K562 (cell line): ENCODE measurements at regions not wholly inside any gene's neighbourhood (a gene's known extent, or its start where the extent isn't known, plus 50 kb on each side); places are given as distances from the start of the nearest gene placed in this dataset.

Source experiments
- ATAC-seq: fragments of 200-7000 bp; cut with Tn5 transposase; 3 replicates; pipeline ENCODE4 v1.9.1; 2020; ENCODE audit warnings: moderate library complexity
- BruUV-seq: library from RNA; stranded (reverse); fragments of 400-500 nt; replicated peaks from 2 replicates; lab custom pipeline; 2021; lab: Mats Ljungman, UMichigan
- CTCF ChIA-PET: fragments of 300-600 bp; formaldehyde crosslinking; extraction: SDS; loops from one replicate; lab custom pipeline; 2021; ENCODE audit warnings: low intra/inter-chr PET ratio; lab: Yijun Ruan, JAX
- POLR2A ChIA-PET: fragments of 300-600, 350-650 bp; sonication (Branson Sonifier 250); formaldehyde crosslinking; extraction: SDS; loops from one replicate; lab custom pipeline; 2021; ENCODE audit warnings: antibody characterized with exemption, inconsistent platforms; lab: Yijun Ruan, JAX
- DNase-seq, 4 experiments: peaks; one replicate each; pipeline versions ENCODE4 v3.0.0 to v3.0.0-alpha.2; 2011 to 2018; ENCODE audit warnings: low spot score in 3 of 4, mixed read lengths in 3 of 4; ENCODE audit errors: extremely low read depth in 1 of 4
- FAIRE-seq: peaks from 2 replicates; lab custom pipeline; 2011; peaks lifted over from hg19 to GRCh38; lab: Jason Lieb, UNC
- H2AFZ ChIP-seq: 2 replicates; pipeline ENCODE4 v1.6.0; 2011; ENCODE audit warnings: low read depth, low read length, control low read depth, inconsistent platforms
- H3K27ac ChIP-seq: fragments of 200-600 bp; 3 replicates; pipeline ENCODE4 v1.8.0; 2011; ENCODE audit warnings: low read depth, mild to moderate bottlenecking, control low read depth, inconsistent platforms, low read length, moderate library complexity, mixed read lengths; ENCODE audit errors: extremely low read depth
- H3K27me3 ChIP-seq, 2 experiments: fragments of 300-600 bp in 1 of 2; 2 replicates in 1 of 2; 3 replicates in 1 of 2; pipeline versions ENCODE4 v1.6.0 to v1.8.0; 2011; ENCODE audit warnings: inconsistent platforms in 2 of 2, low read length in 2 of 2, mild to moderate bottlenecking in 1 of 2, mixed read lengths in 1 of 2, moderate library complexity in 1 of 2; ENCODE audit not compliant: control insufficient read depth in 2 of 2, insufficient read depth in 2 of 2
- H3K36me3 ChIP-seq: fragments of 300-600 bp; 3 replicates; pipeline ENCODE4 v1.8.0; 2011; ENCODE audit warnings: mild to moderate bottlenecking, low read length, inconsistent platforms; ENCODE audit not compliant: control insufficient read depth, insufficient read depth
- H3K4me1 ChIP-seq, 2 experiments: fragments of 200-600 bp in 1 of 2; replicated peaks in 1 of 2; 2 replicates in 1 of 2; 3 replicates in 1 of 2; pipeline versions ENCODE4 v1.5.1 to v1.8.0; 2011; ENCODE audit warnings: inconsistent platforms in 2 of 2, low read length in 2 of 2, mild to moderate bottlenecking in 1 of 2, mixed read lengths in 1 of 2, moderate library complexity in 1 of 2; ENCODE audit not compliant: control insufficient read depth in 2 of 2, insufficient read depth in 2 of 2
- H3K4me2 ChIP-seq: 2 replicates; pipeline ENCODE4 v1.6.1; 2011; ENCODE audit warnings: low read length, control low read depth, inconsistent platforms, mixed read lengths; ENCODE audit not compliant: insufficient read depth
- H3K4me3 ChIP-seq: fragments of 200-600 bp; sonication (generic), shearing (Covaris generic); 2 replicates; pipeline ENCODE4 v1.5.1; 2016; ENCODE audit warnings: control low read depth, inconsistent platforms
- H3K79me2 ChIP-seq: fragments of 200-600 bp; 3 replicates; pipeline ENCODE4 v1.8.0; 2011; ENCODE audit warnings: low read length, inconsistent platforms; ENCODE audit not compliant: control insufficient read depth, insufficient read depth
- H3K9ac ChIP-seq, 2 experiments: 2 replicates each; pipeline versions ENCODE4 v1.6.0 to v1.6.1; 2011; ENCODE audit warnings: low read depth in 2 of 2, low read length in 2 of 2, control low read depth in 1 of 2, inconsistent platforms in 1 of 2, mild to moderate bottlenecking in 1 of 2, mixed read lengths in 1 of 2; ENCODE audit not compliant: insufficient read depth in 1 of 2
- H3K9me1 ChIP-seq: one replicate; pipeline ENCODE4 v1.6.0; 2011; ENCODE audit warnings: inconsistent platforms, mild to moderate bottlenecking, low read length, moderate library complexity; ENCODE audit not compliant: control insufficient read depth, insufficient read depth
- H3K9me3 ChIP-seq: replicated peaks from 2 replicates; pipeline ENCODE4 v1.5.1; 2011; ENCODE audit warnings: low read depth, low read length, inconsistent platforms; ENCODE audit not compliant: control insufficient read depth, insufficient read depth
- H4K20me1 ChIP-seq: replicated peaks from 2 replicates; pipeline ENCODE4 v1.6.1; 2011; ENCODE audit warnings: low read length, inconsistent platforms, mixed read lengths; ENCODE audit not compliant: control insufficient read depth, insufficient read depth
- ATF7 ChIP-seq: fragments of 450-650 bp; IDR thresholded peaks from 2 replicates; pipeline ENCODE4 v1.7.1; 2014; ENCODE audit warnings: mild to moderate bottlenecking, moderate library complexity
- HMBOX1 ChIP-seq: sonication (generic); IDR thresholded peaks from 2 replicates; pipeline ENCODE4 v1.6.1; 2016
- RBM25 ChIP-seq: fragments of 200-400 bp; formaldehyde crosslinking; IDR thresholded peaks from 2 replicates; pipeline ENCODE4 v1.6.1; 2018; ENCODE audit warnings: low read length, low read depth, moderate library complexity; ENCODE audit not compliant: severe bottlenecking
- ZBTB1 ChIP-seq: sonication (generic); formaldehyde crosslinking; IDR thresholded peaks from 2 replicates; pipeline ENCODE4 v1.8.1; 2023; ENCODE audit warnings: missing genetic modification reagents, low read depth, mild to moderate bottlenecking, borderline replicate concordance
- ZNF133 ChIP-seq: fragments of 250-450 bp; sonication (Bioruptor Pico); IDR thresholded peaks from 2 replicates; pipeline ENCODE4 v1.4.0; 2020; ENCODE audit warnings: mild to moderate bottlenecking
- ZNF146 ChIP-seq: IDR thresholded peaks from one replicate; pipeline ENCODE4 v1.6.1; 2018; ENCODE audit warnings: missing compliant biosample characterization; ENCODE audit not compliant: unreplicated experiment
- ZZZ3 ChIP-seq: fragments of 450-650 bp; IDR thresholded peaks from 2 replicates; pipeline ENCODE4 v1.6.1; 2016; ENCODE audit warnings: antibody characterized with exemption, mild to moderate bottlenecking, moderate library complexity
- WGBS: fragments of 100-300 bp; shearing (Covaris generic); methylation state at CpG from one replicate; pipeline ENCODE4 v1.1.6; 2016; ENCODE audit warnings: low coverage, mixed read lengths; ENCODE audit not compliant: insufficient coverage; ENCODE audit errors: missing lambda C conversion rate; 5-methylcytosine and 5-hydroxymethylcytosine counted together
- in situ Hi-C: fragments of 300-500 bp; cut with MboI; formaldehyde crosslinking; loops from 4 replicates; pipeline ENCODE4 v1.15.0; 2018; ENCODE audit warnings: inconsistent platforms, mixed read lengths
- intact Hi-C: fragments of 100-400 bp; cut with micrococcal nuclease; formaldehyde crosslinking; loops from 2 replicates; pipeline ENCODE4 v1.14.2; 2022
- TF ChIP-seq, protein P1 (sequence below): IDR thresholded peaks from 3 replicates; pipeline ENCODE4 v1.6.1; 2011; ENCODE audit warnings: borderline replicate concordance, mild to moderate bottlenecking; ENCODE audit not compliant: insufficient read length, insufficient read depth

- Histone ChIP-seq H3K79me2 (no peaks in the 10 kb centered on the region), H3K4me3 (no peak overlapping the region), H3K9me1 (no peaks in the 10 kb centered on the region), H3K27ac (no peak overlapping the region), H4K20me1 (no peaks in the 10 kb centered on the region), H3K27me3 (no peaks in the 10 kb centered on the region), H3K4me1 (peaks cover 2 to 6% of the 10 kb centered on the region in 2 experiments; a peak in 4 of 5 replicates)
- BruUV-seq, result no TSS peak
- in situ Hi-C loops (no loop called here), intact Hi-C loops (no loop called here)
- no peak for FAIRE-seq
- no peak for DNase-seq
- 29% methylated on average over 2 of the region's 2 CpGs for WGBS
- POLR2A ChIA-PET, result interaction anchor here (1.2 kb wide), 1 partner anchor 13 kb away, joined by 5 read pairs; no protein-coding TSS in a partner anchor
- ATAC-seq, result no peak
- CTCF ChIA-PET, result no interaction called here
- TF ChIP-seq, protein P1, sequence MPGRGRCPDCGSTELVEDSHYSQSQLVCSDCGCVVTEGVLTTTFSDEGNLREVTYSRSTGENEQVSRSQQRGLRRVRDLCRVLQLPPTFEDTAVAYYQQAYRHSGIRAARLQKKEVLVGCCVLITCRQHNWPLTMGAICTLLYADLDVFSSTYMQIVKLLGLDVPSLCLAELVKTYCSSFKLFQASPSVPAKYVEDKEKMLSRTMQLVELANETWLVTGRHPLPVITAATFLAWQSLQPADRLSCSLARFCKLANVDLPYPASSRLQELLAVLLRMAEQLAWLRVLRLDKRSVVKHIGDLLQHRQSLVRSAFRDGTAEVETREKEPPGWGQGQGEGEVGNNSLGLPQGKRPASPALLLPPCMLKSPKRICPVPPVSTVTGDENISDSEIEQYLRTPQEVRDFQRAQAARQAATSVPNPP, result no peak
- TF ChIP-seq ZBTB1 (CRISPR knock-in tag) (no peak), RBM25 (peak; percentile 50), ZNF146 (CRISPR knock-in tag) (peak; percentile 71), ZNF133 (CRISPR knock-in tag) (no peak), ATF7 (no peak), ZZZ3 (no peak), HMBOX1 (no peak)
- TF ChIP-seq, all 486 proteins: peak for 2
- Histone ChIP-seq H3K9ac (no peak overlapping the region), H3K36me3 (no peaks in the 10 kb centered on the region), H3K9me3 (peaks cover 7% of the 10 kb centered on the region), H2AFZ (no peak overlapping the region), H3K4me2 (no peak overlapping the region)
Measured at GRCh38 chr21:35288238-35288637, 239.1 kb upstream of the RUNX1 start.
